ENCODE measurements at regions not wholly inside any gene's neighbourhood (a gene's known extent, or its start where the extent isn't known, plus 50 kb on each side); places are given as distances from the start of the nearest gene placed in this dataset.
A peak's percentile ranks its signal among the peaks of the same experiment; 100 is the strongest.

DNA sequence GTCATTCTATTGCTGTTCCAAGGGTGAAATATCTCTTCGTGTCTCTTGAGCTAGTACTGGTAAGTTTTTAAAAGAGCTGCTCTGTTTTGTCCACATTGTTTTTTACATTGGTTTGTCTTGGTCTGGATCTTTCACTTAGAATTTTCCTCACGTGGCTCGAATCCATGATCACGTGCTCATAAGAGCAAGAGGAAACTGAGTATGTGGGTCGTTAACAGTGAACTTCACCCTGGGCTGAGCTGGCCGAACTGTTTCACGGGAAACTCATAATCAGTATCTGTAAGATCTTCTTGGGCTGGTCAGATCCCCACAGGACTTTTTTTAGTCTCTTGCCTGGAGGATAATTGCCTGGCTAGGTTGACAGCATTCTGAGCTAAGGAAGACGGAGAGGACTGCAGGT lies 77.8 kb upstream of the HELT start:
- DNase-seq, result peak in 2 of 42 donors; percentile 14 to 25
- intact Hi-C loops (cut with DNase I), result no loop called here

DNA sequence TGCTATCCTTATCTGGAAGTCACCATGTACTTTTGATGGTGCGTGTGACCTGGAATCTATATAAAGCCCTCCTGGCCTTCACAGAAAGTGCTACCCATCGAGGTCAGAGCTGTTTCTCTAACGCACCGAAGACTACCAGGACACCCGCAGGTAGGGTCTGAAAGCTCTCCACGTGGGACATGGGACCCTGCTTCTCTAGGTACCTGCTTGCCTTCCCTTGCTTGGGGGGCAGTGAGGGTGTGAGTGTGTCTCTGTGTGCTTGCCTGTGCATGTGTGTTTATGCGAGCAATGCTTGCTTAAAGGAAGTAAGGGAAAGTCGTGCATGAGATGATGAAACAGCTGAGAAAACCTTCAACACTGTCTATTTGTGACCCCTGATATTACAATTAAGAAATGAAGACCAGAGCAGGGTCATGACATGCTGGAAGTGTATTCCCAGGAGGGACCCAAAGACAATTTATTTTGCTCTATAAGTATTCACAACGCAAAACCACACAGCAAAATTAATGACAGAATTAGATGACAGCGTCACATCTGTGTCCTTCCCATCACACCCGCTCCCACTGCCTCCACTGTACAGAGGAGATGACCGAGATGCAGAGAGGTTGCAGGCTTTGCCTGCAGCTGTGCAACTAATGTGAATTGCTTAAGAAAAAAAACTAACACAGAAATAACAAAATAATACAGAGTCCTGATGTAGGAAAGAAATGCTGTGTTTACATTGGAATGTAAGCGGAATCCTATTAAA lies 76.4 kb upstream of the HELT start:
- peak in 1 of 42 donors; percentile 20 for DNase-seq
- intact Hi-C loops (cut with DNase I), result no loop called here

DNA sequence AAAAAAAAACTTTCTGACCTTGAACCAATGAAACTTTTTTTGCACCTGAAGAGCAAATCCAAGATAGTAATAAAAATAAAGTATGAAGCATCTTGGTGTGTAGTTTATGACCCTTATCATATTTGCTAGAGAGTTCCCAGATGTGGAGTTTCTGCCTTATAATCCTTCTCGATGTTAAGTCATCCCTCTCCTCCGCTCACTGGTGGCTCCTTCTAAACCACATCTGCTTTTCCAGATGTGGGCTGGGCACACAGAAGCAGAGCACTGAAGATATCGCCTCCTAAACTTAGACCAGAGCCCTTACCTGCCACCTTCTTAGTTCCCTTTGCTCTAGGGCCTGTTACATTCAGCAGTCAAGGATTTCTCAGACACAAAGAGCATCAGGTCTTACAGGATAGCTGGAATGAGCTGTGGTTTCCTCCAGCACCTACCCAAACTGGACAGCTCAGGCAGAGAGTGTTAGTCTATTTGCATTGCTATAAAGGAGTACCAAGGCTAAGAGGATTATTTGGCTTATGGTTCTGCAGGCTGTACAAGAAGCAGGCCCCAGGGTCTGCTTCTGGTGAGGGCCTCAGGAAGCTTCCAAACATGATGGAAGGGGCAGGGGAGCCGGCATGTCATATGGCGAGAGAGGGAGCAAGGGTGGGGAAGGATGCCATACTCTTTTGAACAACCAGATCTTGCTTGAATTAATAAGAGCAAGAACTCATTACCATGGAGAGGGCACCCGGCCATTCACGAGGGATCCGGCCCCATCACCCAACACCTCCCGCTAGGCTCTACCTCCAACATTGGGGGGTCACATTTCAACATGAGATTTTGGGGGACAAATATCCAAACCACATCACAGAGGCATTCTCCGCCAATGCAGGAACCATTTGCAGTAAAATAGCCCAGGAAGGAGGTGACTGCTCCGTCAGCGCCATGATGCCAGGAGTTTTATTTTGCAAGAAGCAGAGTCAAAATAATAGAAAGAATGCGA lies 75.6 kb upstream of the HELT start:
- peak in 2 of 42 donors; percentile 33 to 39 for DNase-seq
- intact Hi-C loops (cut with DNase I), result no loop called here

DNA sequence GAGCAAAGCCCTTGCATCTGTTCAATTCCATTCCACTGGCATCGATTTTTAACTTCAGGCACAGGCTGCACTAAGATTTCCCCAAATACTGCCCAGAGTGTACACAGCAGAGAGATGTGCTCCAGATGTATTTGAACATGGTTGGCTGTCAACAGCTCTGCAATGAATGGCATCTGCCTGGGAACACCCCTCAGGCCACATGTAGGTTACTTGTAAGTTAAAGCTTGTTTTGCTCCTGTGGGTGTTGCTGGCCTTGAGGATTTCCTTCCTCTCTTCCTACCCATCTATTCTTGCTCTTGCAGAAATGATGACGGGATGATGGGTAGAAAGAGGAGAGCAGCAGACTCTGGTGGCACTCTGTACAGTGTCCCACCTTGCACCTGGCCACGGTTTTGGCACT lies 69.3 kb upstream of the HELT start:
- intact Hi-C loops (cut with DNase I), result no loop called here
- DNase-seq, result peak in 2 of 42 donors; percentile 21 to 27

DNA sequence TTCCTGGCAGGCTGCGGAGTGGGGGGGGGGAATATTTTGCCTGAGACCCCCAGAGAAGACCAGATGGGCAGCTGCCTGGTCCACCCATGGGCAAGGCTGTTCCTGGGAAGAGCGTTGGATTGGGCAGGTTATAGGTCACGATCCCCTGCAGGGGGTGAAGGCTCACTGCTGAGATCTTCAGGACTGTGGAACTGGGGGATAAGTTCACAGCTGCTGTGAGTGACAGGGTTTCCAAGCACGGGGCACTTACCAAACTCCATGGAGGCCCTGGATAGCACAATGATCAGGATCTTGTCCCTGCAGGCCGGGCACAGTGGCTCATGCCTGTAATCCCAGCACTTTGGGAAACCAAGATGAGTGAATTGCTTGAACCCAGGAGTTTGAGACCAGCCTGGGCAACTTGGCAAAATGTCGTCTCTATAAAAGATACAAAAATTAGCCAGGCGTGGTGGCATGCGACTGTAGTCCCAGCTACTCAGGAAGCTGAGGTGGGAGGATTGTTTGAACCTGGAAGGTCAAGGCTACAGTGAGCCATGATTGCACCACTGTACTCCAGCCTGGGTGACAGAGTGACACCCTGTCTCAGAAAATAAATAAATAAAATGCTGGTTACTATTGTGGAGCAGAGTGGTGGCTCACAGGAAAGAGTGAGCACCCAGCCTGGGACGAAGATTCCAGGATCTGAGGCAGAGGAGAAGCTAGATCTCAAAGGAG lies 68.0 kb upstream of the HELT start:
- intact Hi-C loops (cut with DNase I), result no loop called here
- DNase-seq, result peak in 2 of 42 donors; percentile 16 to 20

DNA sequence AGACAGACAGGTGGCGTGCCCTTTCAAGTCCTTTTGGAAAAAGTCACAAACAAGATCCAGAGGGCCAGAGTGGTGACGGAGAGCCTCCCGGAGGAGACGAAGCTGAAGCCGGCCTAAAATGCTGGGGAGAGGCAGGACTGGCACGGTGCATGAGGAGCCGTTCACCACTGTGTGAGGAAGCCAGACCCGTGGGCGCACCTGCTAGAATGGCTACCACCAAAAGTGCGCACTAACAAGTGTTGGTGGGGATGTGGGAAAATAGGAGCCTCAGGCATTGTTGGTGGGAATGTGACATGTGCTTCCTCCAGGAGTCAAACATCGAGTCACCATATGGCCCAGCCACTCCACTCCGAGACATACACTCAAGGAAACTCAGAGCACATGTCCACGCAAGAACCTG lies 67.4 kb upstream of the HELT start:
- intact Hi-C loops (cut with DNase I), result no loop called here
- peak in 2 of 42 donors; percentile 33 to 39 for DNase-seq

DNA sequence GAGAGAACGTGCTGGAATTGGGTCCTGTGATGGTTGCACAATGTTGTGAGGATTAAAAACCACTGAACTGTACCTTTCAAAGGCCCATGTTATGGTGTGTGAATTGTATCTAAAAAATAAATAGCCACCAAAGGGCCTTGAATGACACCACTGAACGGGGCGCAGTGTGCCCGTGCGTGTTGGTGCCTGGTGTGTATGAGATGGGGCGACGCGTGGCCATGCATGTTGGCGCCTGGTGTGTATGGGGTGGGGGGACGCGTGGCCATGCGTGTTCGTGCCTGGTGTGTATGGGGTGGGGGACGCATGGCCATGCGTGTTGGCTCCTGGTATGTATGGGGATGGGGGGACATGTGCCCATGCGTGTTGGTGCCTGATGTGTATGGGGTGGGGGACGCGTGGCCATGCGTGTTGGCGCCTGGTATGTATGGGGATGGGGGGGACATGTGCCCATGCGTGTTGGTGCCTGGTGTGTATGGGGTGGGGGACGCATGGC lies 66.6 kb upstream of the HELT start:
- peak in 1 of 42 donors; percentile 3 for DNase-seq
- intact Hi-C loops (cut with DNase I), result no loop called here

DNA sequence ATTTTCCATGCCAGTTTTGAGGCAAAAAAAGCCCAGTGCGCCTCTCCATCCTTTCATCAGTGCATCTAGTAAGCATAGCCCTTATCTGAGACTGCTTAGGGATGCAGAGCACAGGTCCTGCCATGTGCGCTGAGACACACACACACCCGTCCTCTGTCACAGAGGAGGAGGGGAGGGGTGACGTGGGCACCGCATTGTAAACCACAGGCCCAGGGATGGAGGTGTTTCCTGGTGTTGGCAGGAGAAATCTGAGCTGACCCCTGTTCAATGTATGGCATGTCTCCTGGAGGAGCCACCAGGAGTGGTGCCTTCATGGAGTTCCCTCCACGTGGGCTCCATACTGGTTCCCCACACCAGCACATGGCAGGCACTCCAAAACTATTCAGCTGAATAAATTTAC lies 65.8 kb upstream of the HELT start:
- peak in 1 of 42 donors; percentile 23 for DNase-seq
- intact Hi-C loops (cut with DNase I), result no loop called here

DNA sequence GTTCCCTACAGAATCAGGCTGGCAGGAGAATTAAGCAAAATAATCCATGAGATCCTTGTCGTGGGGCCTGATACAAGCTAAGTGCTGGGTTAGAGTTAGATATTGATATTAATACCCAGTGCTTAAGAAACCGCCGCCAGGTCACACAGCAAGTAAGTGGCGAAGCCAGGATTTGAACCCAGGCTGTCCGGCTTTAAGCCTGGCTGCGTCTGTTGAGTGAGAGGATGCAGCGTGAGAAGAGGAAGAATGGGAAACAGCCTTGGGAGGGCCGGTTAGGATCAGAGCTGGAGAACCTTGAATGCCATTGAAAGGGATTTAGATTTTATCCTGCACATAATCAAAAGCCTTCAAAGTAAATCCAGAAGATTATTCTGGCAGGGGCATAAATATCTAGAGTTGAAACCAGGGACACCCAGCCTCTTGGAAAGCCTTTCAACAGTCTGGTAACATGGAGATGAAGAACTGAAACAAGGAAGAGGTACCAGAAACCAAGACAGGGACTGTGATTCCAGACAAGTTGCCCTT lies 64.8 kb upstream of the HELT start:
- intact Hi-C loops (cut with DNase I), result no loop called here
- DNase-seq, result peak in 2 of 42 donors; percentile 18 to 22

DNA sequence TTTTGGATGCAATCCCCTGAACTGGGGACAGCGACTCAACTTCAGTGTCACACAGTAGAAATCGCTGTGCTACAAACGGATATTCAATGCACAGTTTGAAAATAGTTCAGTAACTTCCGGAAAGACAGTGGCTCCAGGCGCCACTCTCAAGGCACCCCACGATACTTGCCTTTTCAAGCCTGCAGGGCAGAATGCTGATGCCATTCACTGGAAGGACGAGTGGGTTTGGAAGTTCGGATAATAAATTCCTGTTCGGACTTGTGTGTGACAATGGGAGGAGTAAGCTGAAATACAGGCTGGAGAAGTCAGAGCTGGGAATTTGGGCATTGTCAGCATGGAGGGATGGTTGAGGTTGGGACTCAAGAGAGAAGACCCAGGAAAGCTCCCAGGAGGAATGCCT lies 64.3 kb upstream of the HELT start:
- intact Hi-C loops (cut with DNase I), result no loop called here
- DNase-seq, result peak in 2 of 42 donors; percentile 5 to 10

DNA sequence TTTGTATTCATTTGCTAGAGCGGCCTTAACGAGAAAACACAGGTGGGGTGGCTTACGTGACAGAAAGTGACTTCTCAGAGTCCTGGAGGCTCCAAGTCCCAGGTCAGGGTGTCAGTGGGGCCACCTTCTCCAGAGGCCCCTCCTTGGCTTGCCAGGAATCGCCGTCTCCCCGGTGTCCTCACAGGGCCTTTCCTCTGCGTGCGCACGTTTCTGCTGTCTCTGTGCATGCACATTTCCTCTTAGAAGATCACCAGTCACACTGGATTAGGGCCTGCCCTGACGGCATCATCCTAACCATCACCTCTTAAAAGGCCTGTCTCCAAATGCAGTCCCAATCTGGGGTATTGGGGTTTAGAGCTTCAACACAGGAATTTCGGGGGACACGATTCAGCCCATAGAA lies 63.8 kb upstream of the HELT start:
- peak in 1 of 42 donors; percentile 14 for DNase-seq
- intact Hi-C loops (cut with DNase I), result no loop called here

DNA sequence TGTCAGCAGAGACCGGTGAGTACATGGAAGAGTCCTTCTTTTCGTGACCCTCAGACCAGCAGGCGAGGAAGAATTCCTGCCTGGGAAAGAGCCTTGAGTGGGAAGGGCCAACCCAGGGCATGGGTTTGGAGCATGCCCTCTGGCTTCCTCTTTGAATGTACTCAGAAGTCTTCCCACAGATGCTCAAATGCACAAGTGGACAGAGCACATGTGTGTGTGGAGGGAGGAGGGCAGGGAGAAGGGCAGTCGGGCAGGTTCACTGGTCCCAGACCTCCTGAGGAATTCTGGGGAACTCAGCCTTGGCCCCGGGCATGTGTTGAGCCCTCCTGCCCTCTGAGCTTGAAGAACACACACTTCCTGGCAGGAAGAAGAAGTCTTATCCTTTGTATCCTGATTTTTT lies 63.2 kb upstream of the HELT start:
- intact Hi-C loops (cut with DNase I), result no loop called here
- peak in 2 of 42 donors; percentile 17 to 18 for DNase-seq

DNA sequence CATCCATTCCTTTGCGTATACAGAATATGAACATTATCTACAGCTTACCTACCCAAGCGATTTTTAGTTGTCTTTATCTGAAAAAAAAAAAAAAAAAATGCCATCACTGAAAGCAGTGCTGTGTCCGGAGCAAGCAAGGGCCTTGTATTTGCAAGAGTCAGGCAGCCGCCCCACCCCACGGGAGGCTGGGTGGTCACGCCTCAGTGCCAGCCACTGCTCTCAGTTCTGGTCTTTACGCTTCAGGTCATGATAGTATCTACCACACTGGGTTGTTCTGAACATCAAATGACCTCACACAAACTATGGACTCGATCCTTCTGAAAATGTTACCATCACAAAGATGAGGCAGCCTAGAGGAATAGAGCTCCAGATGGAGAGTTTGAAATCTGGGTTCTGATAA lies 62.7 kb upstream of the HELT start:
- intact Hi-C loops (cut with DNase I), result no loop called here
- DNase-seq, result peak in 1 of 42 donors; percentile 24

DNA sequence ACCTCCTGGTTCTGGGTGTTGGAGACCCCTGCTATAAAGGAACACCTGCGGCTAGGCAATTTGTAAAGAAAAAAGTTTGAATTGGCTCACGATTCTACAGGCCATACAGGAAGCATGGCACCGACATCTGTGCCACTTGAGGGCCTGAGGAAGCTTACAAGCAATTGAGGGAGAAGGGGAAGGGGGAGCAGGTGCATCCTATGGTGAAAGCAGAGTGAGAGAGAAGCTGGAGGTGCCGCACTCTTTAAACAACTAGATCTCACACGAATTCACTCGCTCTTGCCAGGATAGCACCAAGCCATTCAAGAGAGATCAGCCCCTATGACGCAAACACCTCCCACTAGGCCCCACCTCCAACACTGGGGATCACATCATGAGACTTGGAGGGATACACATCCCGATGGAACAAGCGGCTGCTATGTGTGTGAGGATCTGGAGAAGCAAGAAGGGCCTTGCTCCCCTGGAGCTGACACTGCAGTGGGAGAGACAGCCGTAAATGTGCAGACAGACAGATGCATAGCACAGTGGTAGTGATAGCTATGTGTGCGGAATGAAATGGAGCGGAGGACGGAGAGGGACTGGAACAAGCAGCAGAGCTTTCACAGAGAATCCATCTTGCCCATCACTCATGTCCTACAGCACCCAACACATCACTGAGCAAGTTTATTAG lies 60.7 kb upstream of the HELT start:
- intact Hi-C loops (cut with DNase I), result no loop called here
- DNase-seq, result peak in 1 of 42 donors; percentile 33

DNA sequence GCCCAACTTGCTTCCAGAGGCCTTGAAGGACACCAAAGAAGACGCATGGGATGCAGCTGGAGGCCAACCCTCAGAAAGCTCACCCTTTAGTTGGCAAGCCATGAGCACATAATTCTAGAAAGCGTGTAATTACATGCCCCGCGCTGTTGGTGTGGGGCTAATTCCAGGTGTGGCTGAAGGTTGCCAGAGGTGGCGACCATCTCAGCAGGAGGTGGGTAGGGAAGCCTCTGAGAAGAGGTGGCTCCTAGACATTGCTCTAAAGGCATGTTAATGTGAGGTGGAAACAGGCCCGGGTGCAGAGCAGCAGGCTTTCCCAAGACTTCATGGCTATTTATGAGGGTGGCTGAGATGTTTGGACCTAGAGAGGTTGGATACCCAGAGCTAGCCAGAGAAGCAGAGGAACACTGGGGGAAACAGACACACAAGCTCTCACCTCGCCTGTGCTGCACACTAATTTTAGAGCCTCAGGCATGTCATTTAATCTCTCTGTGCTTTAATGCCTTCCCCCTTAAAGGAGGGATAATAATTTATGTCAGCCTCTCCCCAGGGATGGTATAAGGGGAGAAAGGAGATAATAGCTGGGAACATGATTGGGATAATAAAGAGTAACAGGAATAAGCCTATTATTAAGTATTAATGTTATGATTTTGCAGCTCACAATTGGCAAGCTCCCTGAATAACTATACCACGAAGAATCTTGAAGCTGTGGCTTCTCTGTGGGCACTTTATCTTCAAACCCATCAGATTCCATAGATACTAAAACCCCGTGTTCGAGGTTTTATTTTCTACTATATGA lies 60.0 kb upstream of the HELT start:
- intact Hi-C loops (cut with DNase I), result no loop called here
- DNase-seq, result no peak

DNA sequence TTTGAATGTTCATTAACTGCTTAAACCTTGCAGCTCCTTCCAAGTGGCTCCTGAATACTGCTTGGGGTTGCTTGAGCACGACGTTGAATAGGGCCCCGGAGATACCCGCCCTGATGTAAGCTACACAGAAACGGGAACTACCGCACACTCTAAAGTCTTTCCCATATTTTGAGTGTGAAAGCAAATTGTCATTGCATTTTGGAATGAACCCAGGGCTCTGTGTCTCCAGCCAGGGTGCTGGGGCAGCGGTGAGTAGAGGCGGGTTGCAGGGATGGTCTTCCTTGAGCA lies 59.4 kb upstream of the HELT start:
- intact Hi-C loops (cut with DNase I), result no loop called here

DNA sequence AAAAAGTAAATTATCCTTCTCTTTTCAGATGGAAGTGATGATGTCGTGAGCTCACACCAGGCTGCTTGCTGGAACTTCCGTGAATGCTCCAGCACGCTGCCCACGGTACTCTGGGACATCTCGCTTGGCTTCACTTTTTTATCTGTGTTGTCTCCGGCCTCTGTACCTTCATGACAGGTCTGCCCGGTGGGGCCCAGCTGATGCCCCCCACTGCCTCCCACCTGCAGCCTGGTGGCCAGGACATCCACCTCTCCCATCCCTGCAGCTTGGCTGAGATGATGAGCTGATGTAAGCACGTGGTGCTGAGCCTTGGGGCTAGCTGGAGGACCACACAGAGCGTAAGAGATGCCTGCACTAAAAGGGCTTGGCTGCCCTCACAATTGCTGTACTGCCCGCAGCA lies 59.0 kb upstream of the HELT start:
- intact Hi-C loops (cut with DNase I), result no loop called here
- no peak for DNase-seq

More for the DNA sequence above, 59.4 kb upstream of the HELT start:
- DNase-seq, result peak in 1 of 42 donors; percentile 14

DNA sequence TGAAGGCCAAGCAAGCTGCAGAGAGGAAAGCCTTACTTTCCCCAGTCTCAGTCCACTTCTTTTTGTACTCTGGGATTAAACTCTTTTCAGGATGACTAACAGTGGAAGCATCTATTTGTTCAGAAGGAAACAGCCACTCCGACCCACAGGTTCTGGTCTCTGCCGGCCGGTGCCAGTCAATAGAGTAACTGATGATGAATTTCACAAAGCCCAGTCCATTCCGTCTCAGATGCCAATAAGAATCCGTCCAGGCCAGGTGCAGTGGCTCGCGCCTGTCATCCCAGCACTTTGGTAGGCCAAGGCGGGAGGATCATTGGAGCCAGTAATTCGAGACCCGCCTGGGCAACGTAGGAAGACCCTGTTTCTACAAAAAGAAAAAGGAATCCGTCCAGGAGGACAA lies 58.5 kb upstream of the HELT start:
- peak in 1 of 42 donors; percentile 16 for DNase-seq
- intact Hi-C loops (cut with DNase I), result no loop called here

All from head of caudate nucleus (tissue), 42 donors.